Cardiac muscle cell (in vitro differentiated cells and primary cell): ENCODE measurements at regions not wholly inside any gene's neighbourhood (a gene's known extent, or its start where the extent isn't known, plus 50 kb on each side); places are given as distances from the start of the nearest gene placed in this dataset.
A peak's percentile ranks its signal among the peaks of the same experiment; 100 is the strongest.

Experiments
- DNase-seq, 2 donors: peaks; one replicate each; pipeline versions ENCODE4 v3.0.0 to v3.0.0-alpha.2; 2010 to 2017; ENCODE audit warnings: low read depth in 1 of 2, low spot score in 1 of 2
- H3K27ac ChIP-seq: fragments of 200-600 bp; sonication (generic); 2 replicates; pipeline ENCODE4 v1.5.1; 2016
- H3K27me3 ChIP-seq: fragments of 200-600 bp; sonication (generic); 2 replicates; pipeline ENCODE4 v1.6.0; 2016; ENCODE audit warnings: control low read depth
- H3K36me3 ChIP-seq: fragments of 200-600 bp; sonication (generic); 2 replicates; pipeline ENCODE4 v1.5.1; 2016; ENCODE audit warnings: control low read depth
- H3K4me1 ChIP-seq: fragments of 200-600 bp; sonication (generic); 2 replicates; pipeline ENCODE4 v1.8.1; 2017; ENCODE audit warnings: low read depth, mild to moderate bottlenecking, mixed run types
- H3K4me3 ChIP-seq: fragments of 200-600 bp; sonication (generic); 2 replicates; pipeline ENCODE4 v1.5.1; 2016; ENCODE audit warnings: mild to moderate bottlenecking
- H3K9me3 ChIP-seq: fragments of 200-600 bp; sonication (generic); 2 replicates; pipeline ENCODE4 v1.5.1; 2017; ENCODE audit warnings: low read depth, mild to moderate bottlenecking, control low read depth
- CTCF ChIP-seq: IDR thresholded peaks from 2 replicates; pipeline ENCODE4 v1.5.1; 2012; ENCODE audit warnings: low read depth, mild to moderate bottlenecking, low read length

GRCh38 chr12:82605115-82605514 is 81.6 kb upstream of the TMTC2 start:
- TF ChIP-seq CTCF = no peak
- Histone ChIP-seq H3K4me1 (no peaks in the 10 kb centered on the region), H3K27me3 (no peaks in the 10 kb centered on the region), H3K27ac (no peak overlapping the region), H3K9me3 (no peaks in the 10 kb centered on the region), H3K36me3 (no peaks in the 10 kb centered on the region), H3K4me3 (no peak overlapping the region)
- DNase-seq = no peak

DNA sequence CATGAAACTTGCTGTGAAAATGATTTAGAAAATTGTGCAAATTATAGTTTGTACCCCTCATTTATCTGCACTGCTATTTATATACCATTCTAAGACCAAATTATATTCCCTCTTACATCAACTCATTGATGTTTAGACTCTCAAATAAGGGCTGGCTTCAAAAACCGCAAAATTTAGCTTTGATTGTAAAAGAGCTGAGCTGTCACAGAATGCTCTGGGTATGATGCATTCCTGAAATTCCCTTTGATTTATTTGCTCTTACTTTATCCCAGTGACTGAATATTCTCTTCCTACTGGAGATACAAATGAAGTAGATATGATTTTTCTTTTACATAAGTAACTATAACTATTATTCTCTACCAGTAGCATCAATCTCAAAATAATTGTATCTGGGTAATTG is 78.0 kb upstream of the TMTC2 start:
- H3K27ac ChIP-seq = no peak overlapping the region
- H3K36me3 ChIP-seq = no peaks in the 10 kb centered on the region
- TF ChIP-seq CTCF = no peak
- peak in 1 of 2 donors; percentile 40 for DNase-seq
- no peaks in the 10 kb centered on the region for H3K4me1 ChIP-seq
- no peaks in the 10 kb centered on the region for H3K27me3 ChIP-seq
- no peak overlapping the region for H3K4me3 ChIP-seq
- H3K9me3 ChIP-seq = no peaks in the 10 kb centered on the region

DNA sequence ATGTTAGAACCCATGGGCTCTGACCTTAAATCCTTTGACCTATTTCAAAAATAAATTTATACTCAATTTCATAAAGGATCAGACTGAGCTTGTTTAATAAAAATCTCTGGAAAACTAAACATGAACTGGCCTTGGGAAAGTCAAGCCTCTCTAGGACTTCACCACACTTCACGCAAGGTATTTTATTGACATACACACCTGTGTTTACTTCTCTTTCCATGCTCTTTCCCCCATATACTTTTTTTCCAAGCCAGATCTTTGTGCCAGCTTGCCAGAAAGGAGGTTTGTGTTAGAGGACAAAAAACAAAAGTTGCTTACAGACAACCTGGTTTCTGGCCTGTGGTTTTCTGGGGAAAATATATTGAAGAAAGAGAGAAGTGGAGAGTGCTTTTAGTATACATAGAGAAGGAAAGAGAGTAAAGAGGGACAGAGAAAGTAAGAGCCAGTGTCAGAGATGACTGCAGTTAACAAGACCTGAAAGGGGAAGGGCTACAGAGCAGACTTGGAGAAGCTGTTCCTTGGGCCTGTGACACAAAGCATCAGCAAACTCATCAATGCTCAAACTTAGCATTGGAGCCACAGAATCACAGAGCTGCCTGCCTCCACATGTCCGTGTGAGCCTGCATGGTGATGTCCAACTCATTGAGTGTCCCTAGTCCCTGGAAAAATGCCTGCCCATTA is 77.3 kb upstream of the TMTC2 start:
- TF ChIP-seq CTCF = no peak
- no peak for DNase-seq
- Histone ChIP-seq H3K27me3 (no peaks in the 10 kb centered on the region), H3K27ac (no peak overlapping the region), H3K36me3 (no peaks in the 10 kb centered on the region), H3K9me3 (no peaks in the 10 kb centered on the region), H3K4me1 (no peaks in the 10 kb centered on the region), H3K4me3 (no peak overlapping the region)

DNA sequence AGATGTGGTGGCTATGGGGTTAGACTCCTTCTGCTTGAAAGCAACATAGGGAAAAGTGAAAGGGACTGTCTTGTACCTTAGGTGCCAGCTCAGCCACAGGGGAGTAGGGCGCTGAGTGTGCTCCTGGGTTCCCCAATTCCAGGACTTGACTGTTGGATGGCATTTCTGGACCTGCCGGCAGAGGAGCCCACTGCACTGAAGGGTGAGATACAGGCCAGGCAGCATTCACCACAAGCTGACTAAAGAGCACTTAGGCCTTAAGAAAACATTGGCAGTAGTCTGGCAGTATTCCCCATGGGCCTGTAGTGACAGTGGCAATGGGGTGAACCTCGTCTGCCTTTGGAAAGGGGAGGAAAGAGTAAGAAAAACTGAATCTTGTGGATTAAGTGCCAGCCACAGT is 67.1 kb upstream of the TMTC2 start:
- no peak overlapping the region for H3K4me3 ChIP-seq
- no peaks in the 10 kb centered on the region for H3K9me3 ChIP-seq
- no peaks in the 10 kb centered on the region for H3K4me1 ChIP-seq
- no peak overlapping the region for H3K27ac ChIP-seq
- no peaks in the 10 kb centered on the region for H3K27me3 ChIP-seq
- H3K36me3 ChIP-seq = no peaks in the 10 kb centered on the region
- TF ChIP-seq CTCF = no peak
- DNase-seq = no peak

DNA sequence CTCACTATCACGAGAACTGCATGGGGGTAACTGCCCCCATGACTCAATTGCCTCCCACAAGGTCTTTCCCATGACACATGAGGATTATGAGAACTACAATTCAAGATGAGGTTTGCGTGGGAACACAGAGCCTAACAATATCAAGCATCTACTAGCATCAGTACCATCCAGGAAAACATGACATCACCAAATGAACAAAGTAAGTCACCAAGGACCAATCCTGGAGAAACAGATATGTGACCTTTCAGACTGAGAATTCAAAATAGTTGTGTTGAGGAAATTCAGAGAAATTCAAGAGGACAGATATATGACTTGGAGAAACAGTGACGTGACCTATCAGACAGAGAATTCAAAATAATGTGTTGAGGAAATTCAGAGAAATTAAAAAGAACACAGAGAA is 65.8 kb upstream of the TMTC2 start:
- DNase-seq = no peak
- no peaks in the 10 kb centered on the region for H3K36me3 ChIP-seq
- H3K4me1 ChIP-seq = no peaks in the 10 kb centered on the region
- no peak overlapping the region for H3K27ac ChIP-seq
- H3K9me3 ChIP-seq = no peaks in the 10 kb centered on the region
- no peak for TF ChIP-seq CTCF
- H3K27me3 ChIP-seq = no peaks in the 10 kb centered on the region
- no peak overlapping the region for H3K4me3 ChIP-seq
